UCSD-AML1 (cell line): ENCODE measurements at regions not wholly inside any gene's neighbourhood (a gene's known extent, or its start where the extent isn't known, plus 50 kb on each side); places are given as distances from the start of the nearest gene placed in this dataset.

ENCODE experiments used
- DNase-seq: peaks from one replicate; lab custom pipeline; 2025; ENCODE audit not compliant: unreplicated experiment; lab: John Stamatoyannopoulos, UW

- no peak for DNase-seq
Observed at GRCh38 chr4:19010761-19011160, 989.2 kb upstream of the LCORL start.

- no peak for DNase-seq
Observed at GRCh38 chr4:19009881-19010280, 988.3 kb upstream of the LCORL start.

GRCh38 chr4:19005211-19005610 is 983.7 kb upstream of the LCORL start:
- DNase-seq: no peak

- no peak for DNase-seq
Observed at GRCh38 chr4:19002170-19002569, 980.6 kb upstream of the LCORL start.

GRCh38 chr4:18999595-18999994 is 978.0 kb upstream of the LCORL start:
- no peak for DNase-seq

GRCh38 chr4:18981234-18981615 is 959.7 kb upstream of the LCORL start:
- no peak for DNase-seq

- DNase-seq: no peak
Observed at GRCh38 chr4:18980516-18981233, 959.1 kb upstream of the LCORL start.

GRCh38 chr4:18976884-18977283 is 955.3 kb upstream of the LCORL start:
- no peak for DNase-seq

- DNase-seq: no peak
Observed at GRCh38 chr4:18975916-18976808, 954.6 kb upstream of the LCORL start.

GRCh38 chr4:18973296-18973695 is 951.7 kb upstream of the LCORL start:
- DNase-seq: no peak

GRCh38 chr4:18961879-18962278 is 940.3 kb upstream of the LCORL start:
- DNase-seq: no peak

- no peak for DNase-seq
Observed at GRCh38 chr4:18961266-18961665, 939.7 kb upstream of the LCORL start.

GRCh38 chr4:18957716-18958115 is 936.2 kb upstream of the LCORL start:
- no peak for DNase-seq

- DNase-seq: no peak
Observed at GRCh38 chr4:18954538-18954937, 933.0 kb upstream of the LCORL start.

- DNase-seq: no peak
Observed at GRCh38 chr4:18953613-18954012, 932.1 kb upstream of the LCORL start.

GRCh38 chr4:18945464-18945863 is 923.9 kb upstream of the LCORL start:
- DNase-seq: no peak

- DNase-seq: no peak
Observed at GRCh38 chr4:18942874-18943273, 921.3 kb upstream of the LCORL start.

- no peak for DNase-seq
Observed at GRCh38 chr4:18938343-18939099, 917.0 kb upstream of the LCORL start.

GRCh38 chr4:18937746-18938145 is 916.2 kb upstream of the LCORL start:
- no peak for DNase-seq

- DNase-seq: no peak
Observed at GRCh38 chr4:18937080-18937479, 915.5 kb upstream of the LCORL start.

GRCh38 chr4:18935659-18936345 is 914.2 kb upstream of the LCORL start:
- DNase-seq: no peak
